Heart left ventricle (tissue), 16 donors: ENCODE measurements at regions not wholly inside any gene's neighbourhood (a gene's known extent, or its start where the extent isn't known, plus 50 kb on each side); places are given as distances from the start of the nearest gene placed in this dataset.

Experiments
- ATAC-seq, 4 donors: fragments of 200-7000 bp; cut with Tn5 transposase; one replicate each; pipeline ENCODE4 v1.9.1; 2020 to 2022; ENCODE audit warnings: moderate library complexity in 4 of 4, mild to moderate bottlenecking in 3 of 4, moderate number of reproducible peaks in 1 of 4
- DNase-seq, 5 donors: peaks; one replicate each; pipeline ENCODE4 v3.0.0-alpha.2; 2020
- H3K27ac ChIP-seq, 12 donors: fragments of 200-600 bp; sonication (generic) in 4 of 12; one replicate each; pipeline versions ENCODE4 v1.5.0 to v1.8.0; 2016 to 2022; ENCODE audit warnings: mild to moderate bottlenecking in 2 of 12
- H3K27me3 ChIP-seq, 9 donors: fragments of 200-600 bp; sonication (generic) in 2 of 9; one replicate each; pipeline versions ENCODE4 v1.5.1 to v1.8.0; 2016 to 2022; ENCODE audit warnings: mild to moderate bottlenecking in 3 of 9
- H3K36me3 ChIP-seq, 9 donors: fragments of 200-600 bp; sonication (generic) in 2 of 9; one replicate each; pipeline versions ENCODE4 v1.5.0 to v1.8.0; 2018 to 2022; ENCODE audit warnings: mild to moderate bottlenecking in 2 of 9
- H3K4me1 ChIP-seq, 12 donors: fragments of 200-600 bp; sonication (generic) in 4 of 12; one replicate each; pipeline versions ENCODE4 v1.5.0 to v1.8.0; 2016 to 2022; ENCODE audit warnings: mild to moderate bottlenecking in 3 of 12
- H3K4me3 ChIP-seq, 12 donors: fragments of 200-600 bp; sonication (generic) in 4 of 12; one replicate each; pipeline versions ENCODE4 v1.5.0 to v1.8.0; 2017 to 2022; ENCODE audit warnings: mild to moderate bottlenecking in 9 of 12, moderate library complexity in 4 of 12
- H3K9me3 ChIP-seq, 12 donors: fragments of 200-600 bp; sonication (generic) in 4 of 12; one replicate each; pipeline versions ENCODE4 v1.5.0 to v1.8.0; 2016 to 2022; ENCODE audit warnings: mild to moderate bottlenecking in 1 of 12
- POLR2A ChIP-seq, 2 donors: fragments of 450-650 bp; IDR thresholded peaks; one replicate each; pipeline ENCODE4 v1.6.1; 2017; ENCODE audit warnings: antibody characterized with exemption in 2 of 2, mild to moderate bottlenecking in 2 of 2, moderate library complexity in 2 of 2
- WGBS, 4 donors: extraction: QIAGEN DNeasy Blood & Tissue Kit in 2 of 4; methylation state at CpG; one replicate each; pipeline versions ENCODE4 v1.1.5 to v1.1.7; 2013 to 2018; 5-methylcytosine and 5-hydroxymethylcytosine counted together
- intact Hi-C, 10 donors: fragments of 100-400 bp; cut with DNase I; formaldehyde crosslinking; loops; one replicate each; pipeline versions ENCODE4 v1.11.1 to v1.14.2; 2022
- TF ChIP-seq, protein P1 (sequence below), 12 donors: fragments of 200-600 bp; sonication (generic) in 4 of 12; IDR thresholded peaks; one replicate each; pipeline versions ENCODE4 v1.5.0 to v1.8.0; 2018 to 2022; ENCODE audit warnings: antibody characterized with exemption in 12 of 12, mild to moderate bottlenecking in 5 of 12
- donor health status: ischemic (EF 13 %, LVEDD 7.1; RV severe dilation, severe dysfunction).
- donor health status: healthy with polysubstance abuse.
- donor health status: DM: no; HTN: yes; CAD: no.
- donor health status: DM: no; HTN: no; CAD: no.
- donor health status: ischemic (EF 25% LVEDD 6.9; RV normal size, moderate dysfunction).
- donor health status: ischemic (EF 25% LVEDD 5.7; RV mildly dilated, moderate dysfunction).
- donor health status: healthy.
- donor health status: DM: yes; HTN: yes; CAD: no.
- donor health status: ischemic (EF 35%, LVEDD 5.7; RV mildly dilated, moderate dysfunction).
- donor health status: nonischemic (EF 11% LVEDD 7.7; RV severe dilation, severe dysfunction).
- donor health status: DM: yes; HTN: yes; CAD: no.
- donor health status: PGD.
- donor health status: ischemic (EF 29% LVEDD 5.4; RV normal size, mild dysfunction).
- donor health status: nonischemic (EF 23%, LVEDD 6.1; RV moderate dilation, normal function).

DNA sequence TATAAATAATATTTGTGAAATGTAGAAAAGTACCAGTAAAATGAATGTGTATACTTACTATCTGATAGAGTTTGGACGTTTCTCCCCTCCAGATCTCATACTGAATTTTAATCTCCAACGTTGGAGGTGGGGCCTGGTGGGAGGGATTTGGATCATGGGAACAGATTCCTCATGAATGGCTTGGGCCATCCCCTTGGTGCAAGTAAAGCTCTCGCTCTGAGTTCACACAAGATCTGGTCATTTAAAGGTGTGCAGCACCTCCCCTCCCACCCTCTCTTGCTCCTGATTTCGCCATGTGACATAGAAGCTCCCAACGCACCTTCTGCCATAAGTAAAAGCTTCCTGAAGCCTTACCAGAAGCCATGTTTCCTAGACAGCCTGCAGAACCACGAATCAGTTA lies 219.0 kb downstream of the HACE1 start:
- DNase-seq (no peak), ATAC-seq (no peak)
- Histone ChIP-seq H3K36me3 (no peaks in the 10 kb centered on the region), H3K9me3 (no peaks in the 10 kb centered on the region), H3K27me3 (no peaks in the 10 kb centered on the region), H3K4me3 (no peak overlapping the region), H3K27ac (peak overlapping the region in 2 of 12 donors; percentile 44 to 59), H3K4me1 (peaks cover 0 to 34% (median 12%) of the 10 kb centered on the region in 12 donors)
- TF ChIP-seq, protein P1, sequence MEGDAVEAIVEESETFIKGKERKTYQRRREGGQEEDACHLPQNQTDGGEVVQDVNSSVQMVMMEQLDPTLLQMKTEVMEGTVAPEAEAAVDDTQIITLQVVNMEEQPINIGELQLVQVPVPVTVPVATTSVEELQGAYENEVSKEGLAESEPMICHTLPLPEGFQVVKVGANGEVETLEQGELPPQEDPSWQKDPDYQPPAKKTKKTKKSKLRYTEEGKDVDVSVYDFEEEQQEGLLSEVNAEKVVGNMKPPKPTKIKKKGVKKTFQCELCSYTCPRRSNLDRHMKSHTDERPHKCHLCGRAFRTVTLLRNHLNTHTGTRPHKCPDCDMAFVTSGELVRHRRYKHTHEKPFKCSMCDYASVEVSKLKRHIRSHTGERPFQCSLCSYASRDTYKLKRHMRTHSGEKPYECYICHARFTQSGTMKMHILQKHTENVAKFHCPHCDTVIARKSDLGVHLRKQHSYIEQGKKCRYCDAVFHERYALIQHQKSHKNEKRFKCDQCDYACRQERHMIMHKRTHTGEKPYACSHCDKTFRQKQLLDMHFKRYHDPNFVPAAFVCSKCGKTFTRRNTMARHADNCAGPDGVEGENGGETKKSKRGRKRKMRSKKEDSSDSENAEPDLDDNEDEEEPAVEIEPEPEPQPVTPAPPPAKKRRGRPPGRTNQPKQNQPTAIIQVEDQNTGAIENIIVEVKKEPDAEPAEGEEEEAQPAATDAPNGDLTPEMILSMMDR (IDR thresholded peaks at IDR 0.05) = no peak
- TF ChIP-seq POLR2A (IDR thresholded peaks at IDR 0.05) = no peak
- WGBS, 4 donors = 83 to 87% (median 85%) methylated on average over 6 of the region's 6 CpGs
- intact Hi-C loops = no loop called here

DNA sequence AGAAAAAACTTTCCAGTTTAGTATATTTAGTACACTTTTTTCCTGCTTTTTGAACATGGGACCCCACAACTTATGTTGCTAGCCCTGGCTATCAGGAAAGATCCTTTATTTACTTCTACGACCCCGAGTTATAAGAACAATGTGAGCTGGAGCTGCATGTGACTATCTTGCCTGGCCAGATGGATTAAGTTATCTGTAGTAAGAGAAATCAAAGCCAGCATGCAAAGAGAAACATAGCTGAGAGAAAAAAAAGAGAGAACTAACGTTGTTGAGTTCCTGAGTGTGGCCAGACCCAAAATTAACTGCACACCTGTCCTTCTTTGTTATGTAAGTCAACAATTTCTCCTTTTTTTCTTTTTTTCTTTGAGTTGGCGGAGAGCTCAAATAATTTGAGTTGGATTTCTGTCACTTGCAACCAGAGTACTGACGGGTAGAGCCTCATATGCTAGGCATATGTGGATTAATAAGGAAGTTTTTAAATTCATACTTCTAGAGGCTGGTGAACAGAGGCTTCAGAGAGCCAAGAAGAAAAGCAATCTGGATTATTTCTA lies 219.5 kb downstream of the HACE1 start:
- H3K27ac ChIP-seq = peak overlapping the region in 8 of 12 donors; percentile 3 to 78 (median 53)
- no peak overlapping the region for H3K4me3 ChIP-seq
- no peak for TF ChIP-seq POLR2A (IDR thresholded peaks at IDR 0.05)
- TF ChIP-seq, protein P1 (IDR thresholded peaks at IDR 0.05) = no peak
- H3K36me3 ChIP-seq = no peaks in the 10 kb centered on the region
- intact Hi-C loops = no loop called here
- WGBS, 4 donors = 42 to 46% (median 44%) methylated on average over 5 of the region's 5 CpGs
- DNase-seq (no peak), ATAC-seq (no peak)
- peaks cover 0 to 3% (median 0%) of the 10 kb centered on the region in 12 donors for H3K9me3 ChIP-seq
- H3K27me3 ChIP-seq = no peaks in the 10 kb centered on the region
- peaks cover 0 to 34% (median 12%) of the 10 kb centered on the region in 12 donors for H3K4me1 ChIP-seq

DNA sequence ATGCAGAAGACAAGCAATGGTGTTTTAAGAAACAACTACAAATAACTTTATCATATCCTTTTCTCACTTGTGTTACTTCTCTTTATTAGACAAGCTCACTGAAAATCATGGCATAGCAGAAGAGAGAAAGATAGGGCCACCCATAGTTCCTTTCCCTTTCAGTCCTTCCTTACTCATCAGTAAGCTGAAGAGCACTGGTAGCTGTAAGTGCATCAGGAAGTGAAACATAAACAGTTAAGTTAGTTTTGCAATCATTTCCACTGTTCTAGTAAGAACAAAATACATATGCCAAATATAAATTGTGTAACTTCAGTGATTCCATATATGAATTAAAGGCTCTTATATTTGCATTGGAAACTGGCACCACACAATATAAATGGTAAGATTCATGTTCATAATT lies 220.1 kb downstream of the HACE1 start:
- no peaks in the 10 kb centered on the region for H3K27me3 ChIP-seq
- ATAC-seq (peak; percentile 29 to 66 (median 50)), DNase-seq (no peak)
- H3K27ac ChIP-seq = peak overlapping the region in 9 of 12 donors; percentile 15 to 78 (median 52)
- intact Hi-C loops = loop anchor here in 2 of 10 donors (5.0 to 10.0 kb wide), 4 partner anchors 65 to 128 kb away; no protein-coding TSS in a partner anchor
- peaks cover 0 to 8% (median 0%) of the 10 kb centered on the region in 12 donors for H3K9me3 ChIP-seq
- peaks cover 0 to 34% (median 11%) of the 10 kb centered on the region in 12 donors for H3K4me1 ChIP-seq
- no peaks in the 10 kb centered on the region for H3K36me3 ChIP-seq
- TF ChIP-seq POLR2A (IDR thresholded peaks at IDR 0.05) = no peak
- TF ChIP-seq, protein P1 (IDR thresholded peaks at IDR 0.05) = no peak
- H3K4me3 ChIP-seq = no peak overlapping the region

DNA sequence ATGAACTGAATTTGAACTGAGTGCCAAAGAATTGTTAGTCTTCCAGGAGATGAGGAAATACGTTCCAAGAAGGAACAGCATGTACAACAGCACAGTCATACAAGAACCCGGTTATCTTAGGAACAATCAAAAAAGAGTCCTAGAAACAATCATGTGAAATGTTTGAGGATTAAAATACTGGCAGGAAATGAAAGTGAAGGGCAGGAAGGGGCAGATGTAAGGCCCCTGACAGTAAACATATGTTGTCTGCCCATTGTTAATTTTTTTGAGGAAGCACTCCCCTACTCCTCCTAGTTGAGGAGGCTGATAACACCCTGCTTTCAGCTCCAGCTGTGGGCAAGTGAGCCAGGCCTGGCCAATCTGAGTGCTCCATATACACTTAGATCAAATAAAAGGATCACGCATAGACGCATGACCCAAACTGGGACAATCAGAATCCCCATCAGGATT lies 220.9 kb downstream of the HACE1 start:
- ATAC-seq (peak; percentile 82 to 91 (median 89)), DNase-seq (peak in 1 of 5 donors; percentile 39)
- no peaks in the 10 kb centered on the region for H3K27me3 ChIP-seq
- TF ChIP-seq, protein P1 (IDR thresholded peaks at IDR 0.05) = no peak
- TF ChIP-seq POLR2A (IDR thresholded peaks at IDR 0.05) = no peak
- H3K36me3 ChIP-seq = no peaks in the 10 kb centered on the region
- WGBS, 4 donors = 40 to 55% (median 46%) methylated on average over 4 of the region's 4 CpGs
- peak overlapping the region in 11 of 12 donors; percentile 15 to 78 (median 59) for H3K27ac ChIP-seq
- H3K4me1 ChIP-seq = peaks cover 0 to 34% (median 9%) of the 10 kb centered on the region in 12 donors
- H3K4me3 ChIP-seq = no peak overlapping the region
- peaks cover 0 to 12% (median 0%) of the 10 kb centered on the region in 12 donors for H3K9me3 ChIP-seq
- intact Hi-C loops = loop anchor here in 2 of 10 donors (5.0 to 10.0 kb wide), 4 partner anchors 66 to 128 kb away; no protein-coding TSS in a partner anchor
